WTC11 (cell line): ENCODE measurements at regions not wholly inside any gene's neighbourhood (a gene's known extent, or its start where the extent isn't known, plus 50 kb on each side); places are given as distances from the start of the nearest gene placed in this dataset.

Experiments used
- ATAC-seq: fragments of 200-7000 bp; cut with Tn5 transposase; 2 replicates; pipeline ENCODE4 v1.10.0; 2021; ENCODE audit warnings: mild to moderate bottlenecking, moderate library complexity
- CTCF ChIA-PET: fragments of 300-600 bp; sonication (Branson Sonifier 250); formaldehyde crosslinking; loops from one replicate; lab custom pipeline; 2021; ENCODE audit warnings: antibody characterized with exemption; lab: Charles Lee
- POLR2A ChIA-PET: fragments of 350-600 bp; sonication (Branson Sonifier 250); formaldehyde crosslinking; loops from one replicate; lab custom pipeline; 2021; ENCODE audit warnings: antibody characterized with exemption; lab: Charles Lee
- DNase-seq: peaks from one replicate; pipeline ENCODE4 v3.0.0; 2021; ENCODE audit warnings: low spot score
- H3K27ac Mint-ChIP-seq: 2 replicates; pipeline ENCODE4 v1.8.0; 2021; ENCODE audit warnings: mixed read lengths
- H3K27me3 Mint-ChIP-seq: 2 replicates; pipeline ENCODE4 v1.8.0; 2021; ENCODE audit warnings: low read depth, mild to moderate bottlenecking, moderate library complexity, mixed read lengths
- H3K36me3 Mint-ChIP-seq: 2 replicates; pipeline ENCODE4 v1.8.0; 2021; ENCODE audit warnings: mixed read lengths
- H3K4me1 Mint-ChIP-seq: 2 replicates; pipeline ENCODE4 v1.8.0; 2022; ENCODE audit warnings: mixed read lengths
- H3K4me3 Mint-ChIP-seq: 2 replicates; pipeline ENCODE4 v1.8.0; 2021; ENCODE audit warnings: mild to moderate bottlenecking, moderate library complexity, mixed read lengths
- H3K9me3 Mint-ChIP-seq: 2 replicates; pipeline ENCODE4 v1.8.0; 2021; ENCODE audit warnings: mixed read lengths
- ATF1 ChIP-seq: sonication (generic); formaldehyde crosslinking; IDR thresholded peaks from 2 replicates; pipeline ENCODE4 v1.8.1; 2023; ENCODE audit warnings: mild to moderate bottlenecking, moderate library complexity, missing genetic modification reagents
- ATF6 ChIP-seq: sonication (generic); formaldehyde crosslinking; IDR thresholded peaks from 2 replicates; pipeline ENCODE4 v1.8.1; 2023; ENCODE audit warnings: mild to moderate bottlenecking, missing genetic modification reagents
- CDX4 ChIP-seq: fragments of 250-450 bp; sonication (Bioruptor Pico); IDR thresholded peaks from 2 replicates; pipeline ENCODE4 v1.9.0; 2021; ENCODE audit warnings: moderate library complexity, mild to moderate bottlenecking, inconsistent platforms, borderline replicate concordance
- CREM ChIP-seq: sonication (generic); formaldehyde crosslinking; IDR thresholded peaks from 2 replicates; pipeline ENCODE4 v1.8.1; 2022; ENCODE audit warnings: mild to moderate bottlenecking, missing genetic modification reagents, moderate library complexity
- E2F5 ChIP-seq: sonication (generic); formaldehyde crosslinking; IDR thresholded peaks from 2 replicates; pipeline ENCODE4 v1.8.1; 2022; ENCODE audit warnings: mild to moderate bottlenecking, moderate library complexity, missing genetic modification reagents
- FOXJ3 ChIP-seq: sonication (generic); formaldehyde crosslinking; IDR thresholded peaks from 2 replicates; pipeline ENCODE4 v1.9.0; 2021; ENCODE audit warnings: missing genetic modification reagents, mild to moderate bottlenecking, borderline replicate concordance
- GRHL2 ChIP-seq: fragments of 250-450 bp; sonication (Bioruptor Pico); IDR thresholded peaks from 2 replicates; pipeline ENCODE4 v1.8.0; 2022; ENCODE audit warnings: mild to moderate bottlenecking, moderate library complexity; ENCODE audit not compliant: insufficient replicate concordance, severe bottlenecking
- HMGA2 ChIP-seq: fragments of 250-450 bp; sonication (Bioruptor Pico); IDR thresholded peaks from 2 replicates; pipeline ENCODE4 v1.4.0; 2021; ENCODE audit warnings: mild to moderate bottlenecking, moderate library complexity
- JAZF1 ChIP-seq: fragments of 250-450 bp; sonication (Bioruptor Pico); IDR thresholded peaks from 2 replicates; pipeline ENCODE4 v1.9.0; 2021; ENCODE audit warnings: moderate library complexity, mild to moderate bottlenecking, inconsistent platforms
- JUN ChIP-seq: sonication (generic); formaldehyde crosslinking; IDR thresholded peaks from 2 replicates; pipeline ENCODE4 v1.8.0; 2023; ENCODE audit warnings: mild to moderate bottlenecking, missing genetic modification reagents
- MXD4 ChIP-seq: fragments of 250-450 bp; sonication (Bioruptor Pico); IDR thresholded peaks from 2 replicates; pipeline ENCODE4 v1.8.0; 2021; ENCODE audit warnings: mild to moderate bottlenecking, moderate library complexity, borderline replicate concordance
- NFATC4 ChIP-seq: fragments of 250-450 bp; sonication (Bioruptor Pico); IDR thresholded peaks from 2 replicates; pipeline ENCODE4 v1.9.0; 2021; ENCODE audit warnings: mild to moderate bottlenecking
- OVOL2 ChIP-seq: fragments of 250-450 bp; sonication (Bioruptor Pico); IDR thresholded peaks from 2 replicates; pipeline ENCODE4 v1.9.0; 2021; ENCODE audit warnings: mild to moderate bottlenecking, borderline replicate concordance
- SP1 ChIP-seq: sonication (generic); formaldehyde crosslinking; conservative IDR thresholded peaks from 2 replicates; pipeline ENCODE4 v1.8.1; 2022; ENCODE audit warnings: missing genetic modification reagents
- TEAD1 ChIP-seq: sonication (generic); formaldehyde crosslinking; IDR thresholded peaks from 2 replicates; pipeline ENCODE4 v1.8.0; 2022; ENCODE audit warnings: mild to moderate bottlenecking, missing genetic modification reagents
- TEAD4 ChIP-seq: sonication (generic); formaldehyde crosslinking; IDR thresholded peaks from 2 replicates; pipeline ENCODE4 v1.8.0; 2022; ENCODE audit warnings: mild to moderate bottlenecking, missing genetic modification reagents
- USF1 ChIP-seq: sonication (generic); formaldehyde crosslinking; IDR thresholded peaks from 2 replicates; pipeline ENCODE4 v1.8.0; 2022; ENCODE audit warnings: mild to moderate bottlenecking, missing genetic modification reagents
- ZMAT4 ChIP-seq: fragments of 250-450 bp; sonication (Bioruptor Pico); IDR thresholded peaks from 2 replicates; pipeline ENCODE4 v1.9.0; 2021; ENCODE audit warnings: mild to moderate bottlenecking
- ZNF121 ChIP-seq: sonication (generic); formaldehyde crosslinking; IDR thresholded peaks from 2 replicates; pipeline ENCODE4 v1.8.0; 2023; ENCODE audit warnings: missing genetic modification reagents
- ZNF281 ChIP-seq: sonication (generic); formaldehyde crosslinking; IDR thresholded peaks from 2 replicates; pipeline ENCODE4 v1.8.0; 2023; ENCODE audit warnings: mild to moderate bottlenecking, missing genetic modification reagents
- ZNF317 ChIP-seq: sonication (generic); formaldehyde crosslinking; IDR thresholded peaks from 2 replicates; pipeline ENCODE4 v1.8.1; 2023; ENCODE audit warnings: low read depth, mild to moderate bottlenecking, moderate library complexity, missing genetic modification reagents, borderline replicate concordance
- ZNF425 ChIP-seq: fragments of 250-450 bp; sonication (Bioruptor Pico); conservative IDR thresholded peaks from 2 replicates; pipeline ENCODE4 v1.9.0; 2021; ENCODE audit warnings: mild to moderate bottlenecking

- no peak for TF ChIP-seq HMGA2 (CRISPR knock-in tag)
- no peak for TF ChIP-seq MXD4 (CRISPR knock-in tag)
- no peak for TF ChIP-seq ZNF425
- TF ChIP-seq ZNF121 (CRISPR knock-in tag), result no peak
- TF ChIP-seq JAZF1 (CRISPR knock-in tag), result no peak
- TF ChIP-seq NFATC4 (CRISPR knock-in tag), result no peak
- TF ChIP-seq CREM, result no peak
- TF ChIP-seq ATF1, result no peak
- TF ChIP-seq CDX4, result no peak
- TF ChIP-seq SP1, result no peak
- no peak for TF ChIP-seq JUN
- TF ChIP-seq ZNF281 (CRISPR knock-in tag), result no peak
Measured at GRCh38 chr5:107274571-107274970, 396.2 kb downstream of the EFNA5 start (continued).

- Mint-ChIP-seq H3K27ac (no peak overlapping the region), H3K9me3 (no peaks in the 10 kb centered on the region), H3K4me1 (peaks cover 22% of the 10 kb centered on the region)
- ChIA-PET CTCF (no interaction called here), POLR2A (no interaction called here)
- ATAC-seq (no peak), DNase-seq (no peak)
- TF ChIP-seq HMGA2 (CRISPR knock-in tag), result no peak
- no peak for TF ChIP-seq USF1 (CRISPR knock-in tag)
- no peak for TF ChIP-seq OVOL2 (CRISPR knock-in tag)
- no peak for TF ChIP-seq ZNF317
- TF ChIP-seq ATF6, result no peak
- TF ChIP-seq ZMAT4 (CRISPR knock-in tag), result no peak
- TF ChIP-seq ZNF121 (CRISPR knock-in tag), result no peak
- TF ChIP-seq JUN, result no peak
- no peak for TF ChIP-seq E2F5
- no peak for TF ChIP-seq GRHL2 (CRISPR knock-in tag)
- no peak for TF ChIP-seq FOXJ3
- TF ChIP-seq TEAD1 (CRISPR knock-in tag), result no peak
- no peak for TF ChIP-seq TEAD4 (CRISPR knock-in tag)
- TF ChIP-seq, all 79 proteins: peak for 0
- Mint-ChIP-seq H3K36me3 (no peaks in the 10 kb centered on the region), H3K4me3 (no peak overlapping the region), H3K27me3 (no peaks in the 10 kb centered on the region)
Measured at GRCh38 chr5:107272954-107273353, 397.8 kb downstream of the EFNA5 start.
